ENCODE measurements at regions not wholly inside any gene's neighbourhood (a gene's known extent, or its start where the extent isn't known, plus 50 kb on each side); places are given as distances from the start of the nearest gene placed in this dataset.

- H3K9ac ChIP-seq (ENCODE audit: control insufficient read depth, insufficient read depth, low read length), result no peak overlapping the region
- no peaks in the 10 kb centered on the region for H3K4me1 ChIP-seq (ENCODE audit: control insufficient read depth, insufficient read depth, low read length)
- in situ Hi-C loops (cut with MboI), result no loop called here
- BruUV-seq (replicated peaks), result no TSS peak
- no peaks in the 10 kb centered on the region; a peak in 2 of 4 replicates for H3K27me3 ChIP-seq (replicated peaks in 1 of 2; ENCODE audit: control insufficient read depth in 2 of 2, insufficient read depth in 2 of 2, low read length in 1 of 2)
- intact Hi-C loops (cut with micrococcal nuclease; ENCODE audit: unreplicated experiment), result no loop called here
- H3K4me3 ChIP-seq, result no peak overlapping the region
- H4K20me1 ChIP-seq (ENCODE audit: control insufficient read depth, insufficient read depth), result no peaks in the 10 kb centered on the region
- H3K27ac ChIP-seq (ENCODE audit: control insufficient read depth, insufficient read depth), result no peak overlapping the region
- 55% methylated on average over 6 of the region's 6 CpGs for WGBS (ENCODE audit: insufficient coverage, insufficient replicate concordance, low lambda C conversion rate, missing lambda C conversion rate)
- FAIRE-seq (no peak), ATAC-seq (no peak), DNase-seq (ENCODE audit: low read depth, low spot score) (no peak)
- no peak overlapping the region for H3K4me2 ChIP-seq (ENCODE audit: control insufficient read depth, insufficient read depth)
- H3K36me3 ChIP-seq (ENCODE audit: control insufficient read depth in 2 of 2, insufficient read depth in 2 of 2, low read length in 1 of 2), result no peaks in the 10 kb centered on the region
- no peaks in the 10 kb centered on the region for H3K9me3 ChIP-seq (replicated peaks; ENCODE audit: control insufficient read depth, insufficient read depth, low read length)
- H3K79me2 ChIP-seq (ENCODE audit: control insufficient read depth, insufficient read depth, low read length), result no peaks in the 10 kb centered on the region
- SMC1A ChIA-PET (ENCODE audit: uncharacterized antibody, unreplicated experiment), result interaction anchor here (0.6 kb wide), 1 partner anchor 1213 kb away, joined by 3 read pairs; no protein-coding TSS in a partner anchor
- H2AFZ ChIP-seq (ENCODE audit: control insufficient read depth, low read depth, low read length), result no peak overlapping the region
- POLR2A ChIA-PET, result no interaction called here
- TF ChIP-seq ASH2L (IDR thresholded peaks at IDR 0.05; ENCODE audit: borderline replicate concordance, low read depth) (no peak), NR2C1 (IDR thresholded peaks at IDR 0.05) (no peak), SREBF1 (IDR thresholded peaks at IDR 0.05; ENCODE audit: low read length) (no peak), SKIL (IDR thresholded peaks at IDR 0.05; ENCODE audit: low read depth, poor library complexity, severe bottlenecking) (no peak), MEF2B (IDR thresholded peaks at IDR 0.05; ENCODE audit: partially characterized antibody, poor library complexity, severe bottlenecking) (no peak)
- CTCF ChIA-PET, result no interaction called here
- RAD21 ChIA-PET (ENCODE audit: unreplicated experiment), result no interaction called here
Measured at GRCh38 chr12:111105294-111105693, 184.9 kb upstream of the MYL2 start.

DNA sequence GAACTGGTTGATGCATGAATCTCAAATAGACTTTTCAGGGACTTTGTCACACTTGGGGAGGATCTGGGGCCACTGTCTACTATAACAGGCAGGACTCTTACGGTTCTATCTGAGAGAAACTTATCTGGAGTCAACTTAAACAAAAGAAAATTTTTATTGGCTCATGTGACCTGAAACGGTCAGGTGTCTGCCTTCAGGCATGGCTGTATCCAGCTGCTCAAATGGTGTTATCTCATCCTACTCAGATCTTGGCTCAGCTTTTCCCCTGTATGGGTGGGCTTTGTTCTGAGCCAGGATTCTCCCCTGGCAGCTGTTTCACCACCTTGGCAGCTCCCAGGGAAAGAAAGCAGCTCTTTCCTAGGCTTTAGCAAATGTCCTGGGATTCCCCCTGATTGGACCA, 183.2 kb upstream of the MYL2 start:
- no TSS peak for BruUV-seq (replicated peaks)
- no peaks in the 10 kb centered on the region for H3K9me3 ChIP-seq (replicated peaks; ENCODE audit: control insufficient read depth, insufficient read depth, low read length)
- H4K20me1 ChIP-seq (ENCODE audit: control insufficient read depth, insufficient read depth), result no peaks in the 10 kb centered on the region
- 0% methylated on average over 2 of the region's 2 CpGs for WGBS (ENCODE audit: insufficient coverage, insufficient replicate concordance, low lambda C conversion rate, missing lambda C conversion rate)
- ChIA-PET SMC1A (ENCODE audit: uncharacterized antibody, unreplicated experiment) (no interaction called here), RAD21 (ENCODE audit: unreplicated experiment) (no interaction called here), POLR2A (no interaction called here), CTCF (interaction anchor here (1.6 kb wide), 1 partner anchor 76 kb away, joined by 3 read pairs; no protein-coding TSS in a partner anchor)
- H3K79me2 ChIP-seq (ENCODE audit: control insufficient read depth, insufficient read depth, low read length), result no peaks in the 10 kb centered on the region
- no peak overlapping the region for H2AFZ ChIP-seq (ENCODE audit: control insufficient read depth, low read depth, low read length)
- H3K27me3 ChIP-seq (replicated peaks in 1 of 2; ENCODE audit: control insufficient read depth in 2 of 2, insufficient read depth in 2 of 2, low read length in 1 of 2), result no peaks in the 10 kb centered on the region; a peak in 2 of 4 replicates
- no peaks in the 10 kb centered on the region for H3K36me3 ChIP-seq (ENCODE audit: control insufficient read depth in 2 of 2, insufficient read depth in 2 of 2, low read length in 1 of 2)
- intact Hi-C loops (cut with micrococcal nuclease; ENCODE audit: unreplicated experiment), result no loop called here
- no peak overlapping the region for H3K4me3 ChIP-seq
- FAIRE-seq (no peak), DNase-seq (ENCODE audit: low read depth, low spot score) (no peak), ATAC-seq (no peak)
- in situ Hi-C loops (cut with MboI), result no loop called here
- peaks cover 9% of the 10 kb centered on the region for H3K4me1 ChIP-seq (ENCODE audit: control insufficient read depth, insufficient read depth, low read length)
- H3K4me2 ChIP-seq (ENCODE audit: control insufficient read depth, insufficient read depth), result no peak overlapping the region
- H3K9ac ChIP-seq (ENCODE audit: control insufficient read depth, insufficient read depth, low read length), result no peak overlapping the region
- no peak overlapping the region for H3K27ac ChIP-seq (ENCODE audit: control insufficient read depth, insufficient read depth)
- TF ChIP-seq, protein P1, sequence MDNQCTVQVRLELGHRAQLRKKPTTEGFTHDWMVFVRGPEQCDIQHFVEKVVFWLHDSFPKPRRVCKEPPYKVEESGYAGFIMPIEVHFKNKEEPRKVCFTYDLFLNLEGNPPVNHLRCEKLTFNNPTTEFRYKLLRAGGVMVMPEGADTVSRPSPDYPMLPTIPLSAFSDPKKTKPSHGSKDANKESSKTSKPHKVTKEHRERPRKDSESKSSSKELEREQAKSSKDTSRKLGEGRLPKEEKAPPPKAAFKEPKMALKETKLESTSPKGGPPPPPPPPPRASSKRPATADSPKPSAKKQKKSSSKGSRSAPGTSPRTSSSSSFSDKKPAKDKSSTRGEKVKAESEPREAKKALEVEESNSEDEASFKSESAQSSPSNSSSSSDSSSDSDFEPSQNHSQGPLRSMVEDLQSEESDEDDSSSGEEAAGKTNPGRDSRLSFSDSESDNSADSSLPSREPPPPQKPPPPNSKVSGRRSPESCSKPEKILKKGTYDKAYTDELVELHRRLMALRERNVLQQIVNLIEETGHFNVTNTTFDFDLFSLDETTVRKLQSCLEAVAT (IDR thresholded peaks at IDR 0.05), result no peak
- TF ChIP-seq NR2C2 (IDR thresholded peaks at IDR 0.05; ENCODE audit: borderline replicate concordance, control insufficient read depth, insufficient read length, low read depth) (no peak), RELA (IDR thresholded peaks at IDR 0.05; ENCODE audit: borderline replicate concordance, partially characterized antibody) (no peak), CHD4 (IDR thresholded peaks at IDR 0.05) (no peak), ZSCAN29 (IDR thresholded peaks at IDR 0.05) (no peak)
- TF ChIP-seq, protein P2, sequence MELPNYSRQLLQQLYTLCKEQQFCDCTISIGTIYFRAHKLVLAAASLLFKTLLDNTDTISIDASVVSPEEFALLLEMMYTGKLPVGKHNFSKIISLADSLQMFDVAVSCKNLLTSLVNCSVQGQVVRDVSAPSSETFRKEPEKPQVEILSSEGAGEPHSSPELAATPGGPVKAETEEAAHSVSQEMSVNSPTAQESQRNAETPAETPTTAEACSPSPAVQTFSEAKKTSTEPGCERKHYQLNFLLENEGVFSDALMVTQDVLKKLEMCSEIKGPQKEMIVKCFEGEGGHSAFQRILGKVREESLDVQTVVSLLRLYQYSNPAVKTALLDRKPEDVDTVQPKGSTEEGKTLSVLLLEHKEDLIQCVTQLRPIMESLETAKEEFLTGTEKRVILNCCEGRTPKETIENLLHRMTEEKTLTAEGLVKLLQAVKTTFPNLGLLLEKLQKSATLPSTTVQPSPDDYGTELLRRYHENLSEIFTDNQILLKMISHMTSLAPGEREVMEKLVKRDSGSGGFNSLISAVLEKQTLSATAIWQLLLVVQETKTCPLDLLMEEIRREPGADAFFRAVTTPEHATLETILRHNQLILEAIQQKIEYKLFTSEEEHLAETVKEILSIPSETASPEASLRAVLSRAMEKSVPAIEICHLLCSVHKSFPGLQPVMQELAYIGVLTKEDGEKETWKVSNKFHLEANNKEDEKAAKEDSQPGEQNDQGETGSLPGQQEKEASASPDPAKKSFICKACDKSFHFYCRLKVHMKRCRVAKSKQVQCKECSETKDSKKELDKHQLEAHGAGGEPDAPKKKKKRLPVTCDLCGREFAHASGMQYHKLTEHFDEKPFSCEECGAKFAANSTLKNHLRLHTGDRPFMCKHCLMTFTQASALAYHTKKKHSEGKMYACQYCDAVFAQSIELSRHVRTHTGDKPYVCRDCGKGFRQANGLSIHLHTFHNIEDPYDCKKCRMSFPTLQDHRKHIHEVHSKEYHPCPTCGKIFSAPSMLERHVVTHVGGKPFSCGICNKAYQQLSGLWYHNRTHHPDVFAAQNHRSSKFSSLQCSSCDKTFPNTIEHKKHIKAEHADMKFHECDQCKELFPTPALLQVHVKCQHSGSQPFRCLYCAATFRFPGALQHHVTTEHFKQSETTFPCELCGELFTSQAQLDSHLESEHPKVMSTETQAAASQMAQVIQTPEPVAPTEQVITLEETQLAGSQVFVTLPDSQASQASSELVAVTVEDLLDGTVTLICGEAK (IDR thresholded peaks at IDR 0.05; ENCODE audit: borderline replicate concordance), result no peak
